ENCODE measurements at regions not wholly inside any gene's neighbourhood (a gene's known extent, or its start where the extent isn't known, plus 50 kb on each side); places are given as distances from the start of the nearest gene placed in this dataset.
"Not testable (repeated sequence)": the region's sequence is repeated elsewhere in the genome, so short reads cannot be mapped to it uniquely, and the experiment has no call there.

DNA sequence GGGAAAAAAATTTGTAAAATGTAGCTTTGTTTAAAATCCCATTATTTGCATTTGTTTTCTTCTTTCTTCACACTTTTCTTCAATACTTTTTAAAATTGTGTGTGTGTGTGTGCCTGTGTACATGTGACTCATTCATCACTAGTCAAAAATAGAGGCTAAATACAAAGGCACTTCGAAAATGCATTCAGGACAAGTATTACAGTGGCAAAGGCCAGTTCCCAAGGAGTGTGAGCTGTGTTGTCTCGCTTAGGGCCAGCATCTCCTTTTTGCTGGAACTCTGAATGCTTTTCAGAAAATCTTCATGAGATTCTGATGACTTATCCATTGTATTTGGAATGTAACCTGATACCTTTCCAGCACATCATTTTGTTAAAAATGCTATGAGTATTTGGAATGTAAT, 288.5 kb upstream of the CNR1 start:
- DNase-seq, result no peak

DNA sequence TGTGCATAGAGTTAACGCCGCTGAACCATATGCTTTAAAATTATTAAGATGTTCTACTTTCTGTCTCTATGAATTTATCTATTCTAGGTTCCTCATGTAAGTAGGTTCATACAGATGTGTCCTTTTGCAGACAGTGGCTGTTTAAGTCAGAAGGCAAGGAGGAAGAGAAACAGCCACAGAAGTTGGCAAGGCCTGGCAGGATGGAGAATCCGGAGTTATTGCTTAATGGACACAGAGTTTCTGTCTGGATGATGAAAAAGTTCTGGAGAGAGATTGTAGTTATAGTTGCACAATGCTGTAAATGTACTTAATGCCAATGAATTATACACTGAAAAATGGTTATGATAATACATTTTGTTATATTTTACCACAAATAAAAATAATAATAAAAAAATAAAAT, 283.6 kb upstream of the CNR1 start:
- peak; percentile 15 to 67 (median 54) for DNase-seq

- peak in 2 of 4 experiments; percentile 5 to 27 for DNase-seq
Measured at GRCh38 chr6:88445188-88445965, 279.2 kb upstream of the CNR1 start.

GRCh38 chr6:88443554-88443953, 277.4 kb upstream of the CNR1 start:
- DNase-seq, result peak in 3 of 4 experiments; percentile 29 to 69 (median 66)

- peak; percentile 10 to 65 (median 52) for DNase-seq
Measured at GRCh38 chr6:88442737-88443136, 276.6 kb upstream of the CNR1 start.

- no peak for DNase-seq
Measured at GRCh38 chr6:88441346-88441745, 275.2 kb upstream of the CNR1 start.

DNA sequence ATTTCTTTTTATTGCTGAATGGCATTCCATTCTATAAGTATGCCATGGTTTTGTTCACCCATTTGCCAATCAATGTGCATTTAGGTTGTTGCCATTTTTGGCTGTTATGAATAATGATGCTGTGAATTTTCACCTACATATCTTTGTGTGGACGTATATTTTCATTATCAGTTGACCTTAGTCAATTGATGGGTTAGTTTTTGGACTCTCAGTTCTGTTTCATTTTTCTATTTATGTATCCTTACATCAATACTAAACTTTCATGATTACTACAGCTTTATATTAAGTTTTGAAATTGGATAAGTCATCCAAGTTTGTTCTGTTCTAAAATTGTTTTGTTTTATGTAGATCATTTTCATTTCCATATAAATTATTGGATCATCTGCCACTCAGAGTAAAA, 261.9 kb upstream of the CNR1 start:
- no peak for DNase-seq

GRCh38 chr6:88426005-88426404, 259.9 kb upstream of the CNR1 start:
- no peak for DNase-seq

DNA sequence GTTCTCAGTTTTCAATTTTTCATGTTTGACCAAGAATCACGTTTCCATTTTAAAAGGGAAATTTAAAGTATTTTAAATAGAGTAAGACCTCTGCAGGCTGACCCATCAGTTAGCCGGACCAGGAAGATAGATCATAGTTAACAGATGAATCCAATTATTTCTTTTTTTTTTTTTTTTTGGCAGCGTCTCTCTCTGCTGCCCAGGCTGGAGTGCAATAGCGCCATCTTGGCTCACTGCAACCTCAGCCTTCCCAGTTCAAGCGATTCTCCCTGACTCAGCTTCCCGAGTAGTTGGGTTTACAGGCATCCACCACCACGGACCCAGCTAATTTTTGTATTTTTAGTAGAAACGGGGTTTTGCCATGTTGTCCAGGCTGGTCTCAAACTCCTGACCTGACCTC, 256.7 kb upstream of the CNR1 start:
- no peak for DNase-seq

GRCh38 chr6:88420967-88421488, 254.9 kb upstream of the CNR1 start:
- not testable (repeated sequence) for DNase-seq

DNA sequence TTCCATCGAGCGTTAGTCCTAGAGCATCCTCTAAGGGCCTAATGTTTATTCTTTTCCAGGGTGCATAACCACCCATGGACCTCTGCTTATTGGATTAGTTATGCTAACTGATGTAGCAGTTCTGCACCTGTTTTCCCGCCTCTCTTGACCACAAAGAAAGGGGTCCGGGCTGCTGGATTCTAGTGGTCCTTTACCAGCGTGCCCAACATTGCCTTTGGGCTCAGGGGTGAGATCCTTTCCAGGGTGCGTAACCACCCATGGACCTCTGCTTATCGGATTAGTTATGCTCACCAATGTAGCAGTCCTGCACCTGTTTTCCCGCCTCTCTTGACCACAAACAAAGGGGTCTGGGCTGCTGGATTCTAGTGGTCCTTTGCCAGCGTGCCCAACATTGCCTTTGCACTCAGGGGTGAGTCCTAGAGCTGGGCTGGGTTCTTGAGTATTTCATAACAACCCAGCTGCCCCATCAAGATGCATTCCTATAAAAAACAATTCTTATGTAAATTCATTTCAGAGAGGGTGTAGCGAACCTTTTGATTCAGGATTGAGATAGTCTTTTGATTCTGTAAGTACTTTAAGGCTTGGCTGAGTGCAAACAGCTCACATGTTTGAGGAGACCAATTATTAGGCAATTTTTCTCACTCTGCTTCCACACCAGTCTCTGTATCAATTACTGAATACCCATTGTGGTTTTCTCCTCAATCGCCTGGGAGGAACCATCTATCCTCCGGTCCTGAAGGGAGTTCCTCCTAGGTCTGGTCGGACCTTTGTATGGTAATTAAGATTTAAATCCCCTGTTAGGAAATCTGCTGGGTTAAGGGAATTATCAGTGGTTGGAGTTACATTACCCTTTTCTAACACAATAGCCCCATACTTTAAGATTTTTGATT, 253.0 kb upstream of the CNR1 start:
- not testable (repeated sequence) for DNase-seq

DNA sequence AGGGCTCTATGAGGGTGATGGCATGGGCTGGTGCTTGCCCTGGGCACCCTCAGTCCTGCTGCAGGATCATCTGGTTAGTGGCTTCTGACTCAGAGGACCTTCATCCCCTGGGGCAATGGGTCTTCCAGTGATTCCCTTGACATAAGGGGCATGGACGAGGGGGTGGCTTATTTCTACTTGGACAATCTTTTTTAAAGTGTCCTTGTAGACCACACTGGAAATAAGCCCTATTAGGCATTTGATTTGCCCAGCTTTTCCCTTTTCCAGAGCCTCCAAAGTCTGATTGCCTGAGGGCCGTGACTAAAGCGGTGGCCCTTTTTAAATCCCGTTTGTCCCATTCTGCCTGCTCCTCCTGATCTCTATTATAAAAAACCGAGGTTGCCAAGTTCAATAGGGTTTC, 251.2 kb upstream of the CNR1 start:
- not testable (repeated sequence) for DNase-seq

- DNase-seq, result no peak
Measured at GRCh38 chr6:88413459-88413858, 247.3 kb upstream of the CNR1 start.

DNA sequence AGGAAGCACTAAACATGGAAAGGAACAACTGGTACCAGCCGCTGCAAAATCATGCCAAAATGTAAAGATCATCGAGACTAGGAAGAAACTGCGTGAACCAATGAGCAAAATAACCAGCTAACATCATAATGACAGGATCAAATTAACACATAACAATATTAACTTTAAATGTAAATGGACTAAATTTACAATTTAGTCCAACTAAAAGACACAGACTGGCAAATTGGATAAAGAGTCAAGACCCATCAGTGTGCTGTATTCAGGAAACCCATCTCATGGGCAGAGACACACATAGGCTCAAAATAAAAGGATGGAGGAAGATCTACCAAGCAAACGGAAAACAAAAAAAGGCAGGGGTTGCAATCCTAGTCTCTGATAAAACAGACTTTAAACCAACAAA, 242.2 kb upstream of the CNR1 start:
- DNase-seq, result not testable (repeated sequence)

DNA sequence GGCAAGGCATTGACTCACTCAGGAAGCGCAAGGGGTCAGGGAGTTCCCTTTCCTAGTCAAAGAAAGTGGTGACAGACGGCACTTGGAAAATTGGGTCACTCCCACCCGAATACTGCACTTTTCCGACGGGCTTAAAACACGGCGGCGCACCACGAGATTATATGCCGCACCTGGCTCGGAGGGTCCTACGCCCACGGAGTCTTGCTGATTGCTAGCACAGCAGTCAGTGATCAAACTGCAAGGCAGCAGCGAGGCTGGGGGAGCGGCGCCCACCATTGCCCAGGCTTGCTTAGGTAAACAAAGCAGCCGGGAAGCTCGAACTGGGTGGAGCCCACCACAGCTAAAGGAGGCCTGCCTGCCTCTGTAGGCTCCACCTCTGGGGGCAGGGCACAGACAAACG, 240.5 kb upstream of the CNR1 start:
- DNase-seq, result not testable (repeated sequence)

- DNase-seq, result no peak
Measured at GRCh38 chr6:88403486-88403885, 237.3 kb upstream of the CNR1 start.

DNA sequence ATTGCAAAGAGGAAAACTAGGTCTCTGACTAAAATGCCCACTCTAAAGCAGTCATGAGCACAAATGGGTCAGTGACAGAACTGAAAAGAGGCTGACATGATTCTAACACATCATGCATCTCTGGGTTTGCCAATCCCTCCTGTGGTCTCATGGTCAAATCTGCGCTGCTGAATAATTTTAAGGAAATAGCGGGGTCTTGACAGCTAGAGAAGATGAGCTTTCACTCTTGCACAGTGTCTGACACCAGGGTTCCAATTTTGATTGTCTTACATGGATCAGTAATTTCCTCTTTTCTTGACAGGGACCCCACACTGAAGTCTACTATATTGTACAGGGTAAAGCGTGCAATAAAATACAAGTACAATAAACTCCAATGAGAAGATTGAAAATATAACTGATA, 236.8 kb upstream of the CNR1 start:
- no peak for DNase-seq

DNA sequence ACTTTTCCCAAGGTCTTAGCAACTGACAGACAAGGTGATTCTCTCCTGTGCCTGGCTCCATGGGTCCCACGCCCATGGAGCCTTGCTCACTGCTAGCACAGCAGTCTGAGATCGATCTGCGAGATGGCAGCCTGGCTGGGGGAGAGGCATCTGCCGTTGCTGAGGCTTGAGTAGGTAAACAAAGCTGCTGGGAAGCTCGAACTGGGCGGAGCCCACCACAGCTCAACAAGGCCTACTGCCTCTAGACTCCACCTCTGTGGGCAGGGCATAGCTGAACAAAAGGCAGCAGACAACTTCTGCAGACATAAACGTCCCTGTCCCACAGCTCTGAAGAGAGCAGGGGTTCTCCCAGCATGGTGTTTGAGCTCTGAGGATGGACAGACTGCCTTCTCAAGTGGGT, 224.9 kb upstream of the CNR1 start:
- DNase-seq, result not testable (repeated sequence)

DNA sequence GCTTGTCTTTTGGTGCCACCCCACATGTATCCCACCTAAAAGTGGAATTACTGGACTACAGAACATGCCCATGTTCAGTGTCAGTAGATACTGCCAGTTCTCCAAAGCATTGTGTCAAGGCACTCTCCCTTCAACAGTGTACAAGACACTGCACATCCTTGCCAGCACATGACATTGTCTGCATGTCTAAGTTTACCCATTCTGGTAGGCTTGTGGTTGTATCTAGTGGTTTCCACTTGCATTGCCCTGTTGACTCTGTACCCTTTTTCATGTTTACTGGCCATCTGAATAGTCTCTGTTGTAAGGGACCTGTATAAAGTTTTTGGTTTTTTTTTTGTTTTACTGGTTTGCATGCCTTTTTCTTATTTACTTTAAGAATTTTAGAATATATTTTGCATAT, 222.4 kb upstream of the CNR1 start:
- no peak for DNase-seq

DNA sequence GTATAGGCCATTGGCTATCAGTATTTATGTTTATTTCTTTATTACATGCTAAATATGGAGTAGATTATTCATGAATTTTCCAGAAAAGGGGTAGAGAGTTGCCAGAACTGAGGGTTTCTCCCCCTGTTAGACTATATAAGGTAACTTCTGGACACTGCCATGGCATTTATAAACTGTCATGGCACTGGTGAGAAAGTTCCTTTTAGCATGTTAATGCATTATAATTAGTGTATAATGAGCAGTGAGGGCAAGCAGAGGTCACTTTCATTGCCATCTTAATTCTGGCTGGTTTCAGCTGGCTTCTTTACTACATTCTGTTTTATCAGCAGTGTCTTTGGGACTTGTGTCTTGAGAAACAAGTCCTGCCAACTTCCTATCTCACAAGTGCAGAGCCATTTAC, 220.0 kb upstream of the CNR1 start:
- DNase-seq, result no peak

DNA sequence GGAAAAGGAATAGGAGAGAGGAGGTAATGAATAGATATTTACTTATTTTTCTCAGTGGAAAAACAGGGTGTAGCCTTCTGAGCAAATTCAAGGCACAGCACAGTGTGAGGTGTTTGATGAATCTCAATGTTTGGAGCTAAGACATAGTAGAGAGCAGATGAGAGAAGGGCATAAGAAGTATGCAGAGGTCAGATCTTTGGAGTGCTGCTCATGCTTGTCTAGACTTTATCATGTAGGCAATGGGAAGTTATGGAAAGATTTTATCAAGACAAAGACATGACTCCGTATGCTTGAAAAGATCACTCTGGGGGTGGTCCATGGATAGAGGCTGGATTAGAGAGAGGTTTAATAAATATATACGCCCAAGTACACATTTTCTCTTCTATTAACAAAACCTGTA, 217.0 kb upstream of the CNR1 start:
- DNase-seq, result no peak

DNA sequence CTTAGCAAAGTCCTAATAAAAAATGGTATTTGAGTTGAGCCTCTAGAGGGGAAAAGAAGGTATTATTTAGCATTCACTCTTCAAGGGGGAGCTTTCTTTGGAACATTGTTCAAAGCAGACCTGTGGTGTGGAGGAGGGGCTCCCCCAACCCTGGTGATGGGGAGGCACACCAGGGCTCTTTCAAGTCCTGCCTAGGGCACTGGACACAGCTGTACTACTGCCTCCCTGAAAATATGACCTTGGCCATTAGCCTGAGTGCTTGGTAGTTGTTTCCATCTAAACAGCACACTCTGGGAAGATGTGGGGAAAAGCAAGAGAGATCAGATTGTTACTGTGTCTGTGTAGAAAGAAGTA, 215.1 kb upstream of the CNR1 start:
- no peak for DNase-seq

DNA sequence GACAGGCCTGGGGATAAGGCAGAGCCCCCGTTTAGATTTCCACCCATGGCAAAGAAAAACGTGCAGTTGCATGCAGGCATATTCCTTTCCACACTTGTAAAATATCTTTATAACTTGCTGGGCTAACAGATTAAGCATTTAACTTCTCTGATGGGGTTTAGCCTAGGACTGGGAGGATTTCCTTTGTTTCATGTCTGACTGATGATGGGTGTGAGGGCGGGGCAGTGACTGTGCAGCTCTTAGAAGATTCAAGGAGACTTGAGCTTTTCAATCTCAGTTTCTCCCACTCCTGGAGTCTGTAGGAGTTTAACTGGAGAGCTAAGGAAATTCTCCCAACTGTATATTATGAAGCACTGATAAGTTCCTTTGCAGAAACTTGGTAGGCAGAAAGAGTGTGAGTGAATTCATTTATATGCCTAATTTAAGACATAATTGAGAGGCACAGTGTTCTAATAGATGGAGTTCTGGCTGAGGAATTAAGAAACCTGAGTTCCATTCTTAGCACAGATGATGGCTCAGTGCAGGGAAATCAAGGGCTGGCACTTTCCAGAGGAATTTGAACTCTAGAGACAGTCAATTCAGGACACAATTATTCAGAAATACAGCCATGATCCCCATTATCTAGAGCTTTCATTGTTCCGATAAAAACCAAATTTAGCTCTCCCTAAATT, 214.6 kb upstream of the CNR1 start:
- DNase-seq, result peak in 3 of 4 experiments; percentile 5 to 17 (median 15)

Measured in suppressor macrophage (primary cell).